HG02943 (cell line): ENCODE measurements at regions not wholly inside any gene's neighbourhood (a gene's known extent, or its start where the extent isn't known, plus 50 kb on each side); places are given as distances from the start of the nearest gene placed in this dataset.
"Not testable (repeated sequence)": the region's sequence is repeated elsewhere in the genome, so short reads cannot be mapped to it uniquely, and the experiment has no call there.

ENCODE experiments used
- ATAC-seq: cut with Tn5 transposase; IDR thresholded peaks from one replicate; pipeline ENCODE4 v1.9.1; 2021; ENCODE audit warnings: mild to moderate bottlenecking, low read depth, moderate library complexity; ENCODE audit not compliant: unreplicated experiment

GRCh38 chr7:106566196-106566595 is 94.8 kb downstream of the CCDC71L start:
- ATAC-seq, result no peak

GRCh38 chr7:106565428-106565827 is 95.5 kb downstream of the CCDC71L start:
- ATAC-seq, result no peak

- ATAC-seq, result no peak
Observed at GRCh38 chr7:106563466-106564150, 97.3 kb downstream of the CCDC71L start.

- ATAC-seq, result no peak
Observed at GRCh38 chr7:106562711-106563366, 98.1 kb downstream of the CCDC71L start.

- no peak for ATAC-seq
Observed at GRCh38 chr7:106561666-106562411, 99.1 kb downstream of the CCDC71L start.

GRCh38 chr7:106561151-106561550 is 99.8 kb downstream of the CCDC71L start:
- no peak for ATAC-seq

GRCh38 chr7:106560482-106560881 is 100.5 kb downstream of the CCDC71L start:
- no peak for ATAC-seq

GRCh38 chr7:106556244-106556643 is 104.7 kb downstream of the CCDC71L start:
- ATAC-seq, result not testable (repeated sequence)

GRCh38 chr7:106554623-106555022 is 106.3 kb downstream of the CCDC71L start:
- ATAC-seq, result not testable (repeated sequence)

GRCh38 chr7:106553446-106553836 is 107.5 kb downstream of the CCDC71L start:
- no peak for ATAC-seq

GRCh38 chr7:106552645-106553445 is 108.1 kb downstream of the CCDC71L start:
- peak; percentile 99 for ATAC-seq

GRCh38 chr7:106551936-106552335 is 109.0 kb downstream of the CCDC71L start:
- no peak for ATAC-seq

GRCh38 chr7:106548491-106548890 is 112.5 kb downstream of the CCDC71L start:
- no peak for ATAC-seq

- ATAC-seq, result no peak
Observed at GRCh38 chr7:106545275-106545674, 115.7 kb downstream of the CCDC71L start.

- no peak for ATAC-seq
Observed at GRCh38 chr7:106543221-106543757, 117.7 kb downstream of the CCDC71L start.

GRCh38 chr7:106542550-106543220 is 118.3 kb downstream of the CCDC71L start:
- no peak for ATAC-seq

- no peak for ATAC-seq
Observed at GRCh38 chr7:106538638-106539037, 122.3 kb downstream of the CCDC71L start.

GRCh38 chr7:106537119-106537518 is 123.8 kb downstream of the CCDC71L start:
- no peak for ATAC-seq

GRCh38 chr7:106536079-106536478 is 124.9 kb downstream of the CCDC71L start:
- no peak for ATAC-seq
